Right cardiac atrium (tissue), 5 donors: ENCODE measurements at regions not wholly inside any gene's neighbourhood (a gene's known extent, or its start where the extent isn't known, plus 50 kb on each side); places are given as distances from the start of the nearest gene placed in this dataset.

ENCODE experiments used
- ATAC-seq, 2 donors: fragments of 200-7000 bp; cut with Tn5 transposase; one replicate each; pipeline versions ENCODE4 v1.8.0 to v1.9.1; 2020; ENCODE audit warnings: moderate library complexity in 2 of 2, mild to moderate bottlenecking in 1 of 2
- DNase-seq, 3 donors: peaks; one replicate each; pipeline ENCODE4 v3.0.0-alpha.2; 2020
- H3K27ac ChIP-seq: one replicate; pipeline ENCODE4 v1.5.1; 2013; ENCODE audit warnings: mild to moderate bottlenecking, low read length, control low read depth, moderate library complexity
- H3K27me3 ChIP-seq: one replicate; pipeline ENCODE4 v1.6.1; 2013; ENCODE audit not compliant: control insufficient read depth, insufficient read depth
- H3K4me1 ChIP-seq: one replicate; pipeline ENCODE4 v1.6.1; 2013; ENCODE audit warnings: low read length; ENCODE audit not compliant: control insufficient read depth, insufficient read depth
- H3K4me3 ChIP-seq: one replicate; pipeline ENCODE4 v1.5.1; 2013; ENCODE audit warnings: low read length, control low read depth
- H3K9me3 ChIP-seq: one replicate; pipeline ENCODE4 v1.6.1; 2013; ENCODE audit warnings: low read length; ENCODE audit not compliant: control insufficient read depth
- WGBS: extraction: QIAGEN DNeasy Blood & Tissue Kit; methylation state at CpG from one replicate; pipeline ENCODE4 v1.1.7; 2013; 5-methylcytosine and 5-hydroxymethylcytosine counted together
- intact Hi-C, 4 donors: fragments of 100-400 bp; cut with DNase I; formaldehyde crosslinking; loops; one replicate each; pipeline versions ENCODE4 v1.11.0 to v1.14.0; 2022 to 2023
- donor health status: healthy with polysubstance abuse.
- donor health status: DM: no; HTN: yes; CAD: no.
- donor health status: DM: no; HTN: no; CAD: no.
- donor health status: DM: no; HTN: yes; CAD: no; lungs with severe emphysema.
- donor health status: DM: yes; HTN: yes; CAD: no.

DNA sequence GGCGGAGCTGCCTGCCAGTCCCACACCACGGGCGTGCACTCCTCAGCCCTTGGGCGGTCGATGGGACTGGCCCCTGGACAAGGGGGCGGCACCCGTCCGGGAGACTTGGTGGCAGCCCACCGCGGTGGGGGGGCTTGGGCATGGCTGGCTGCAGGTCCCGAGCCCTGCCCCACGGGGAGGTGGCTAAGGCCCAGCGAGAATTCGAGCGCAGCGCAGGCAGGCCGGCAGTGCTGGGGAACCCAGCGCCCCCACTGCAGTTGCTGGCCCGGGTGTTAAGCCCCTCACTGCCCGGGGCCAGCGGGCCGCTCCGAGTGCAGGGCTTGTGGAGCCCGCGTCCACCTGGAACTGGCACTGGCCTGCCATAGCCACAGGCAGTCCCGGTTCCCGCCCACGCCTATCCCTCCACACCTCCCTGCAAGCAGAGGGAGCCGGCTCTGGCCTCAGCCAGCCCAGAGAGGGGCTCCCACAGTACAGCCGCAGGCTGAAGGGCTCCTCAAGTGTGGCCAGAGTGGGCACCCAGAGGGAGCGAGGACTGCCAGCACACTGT is 742.9 kb upstream of the DDX18 start:
- Histone ChIP-seq H3K27me3 (no peaks in the 10 kb centered on the region), H3K4me1 (no peaks in the 10 kb centered on the region), H3K9me3 (no peaks in the 10 kb centered on the region), H3K4me3 (no peak overlapping the region), H3K27ac (no peak overlapping the region)
- ATAC-seq (no peak), DNase-seq (peak in 2 of 3 donors; percentile 7 to 60)
- intact Hi-C loops: no loop called here
- whole genome bisulfite sequencing: 96% methylated on average over 31 of the region's 31 CpGs

DNA sequence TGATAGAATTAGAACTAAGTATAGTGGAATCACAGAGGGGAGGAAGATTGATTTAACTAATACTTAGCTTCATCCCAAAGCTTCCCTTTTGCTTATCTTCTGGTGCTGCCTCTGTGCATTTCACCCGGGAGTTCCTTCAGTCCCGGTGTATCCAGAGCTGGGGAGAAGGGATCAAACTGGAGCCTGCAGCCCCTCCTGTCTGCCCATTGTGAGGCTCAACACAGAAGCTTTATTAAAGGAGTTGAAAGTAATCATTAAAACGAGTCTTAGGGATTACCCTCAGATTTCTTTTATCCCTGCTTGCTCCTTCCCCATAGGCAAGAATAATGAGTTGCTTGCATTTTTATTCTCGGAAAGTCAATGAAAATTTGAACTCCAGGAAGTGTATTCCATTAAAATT is 739.7 kb upstream of the DDX18 start:
- intact Hi-C loops: no loop called here
- 63% methylated on average over 4 of the region's 4 CpGs for WGBS
- Histone ChIP-seq H3K4me3 (no peak overlapping the region), H3K27me3 (no peaks in the 10 kb centered on the region), H3K4me1 (no peaks in the 10 kb centered on the region), H3K9me3 (no peaks in the 10 kb centered on the region), H3K27ac (no peak overlapping the region)
- no peak for ATAC-seq
- DNase-seq: no peak

DNA sequence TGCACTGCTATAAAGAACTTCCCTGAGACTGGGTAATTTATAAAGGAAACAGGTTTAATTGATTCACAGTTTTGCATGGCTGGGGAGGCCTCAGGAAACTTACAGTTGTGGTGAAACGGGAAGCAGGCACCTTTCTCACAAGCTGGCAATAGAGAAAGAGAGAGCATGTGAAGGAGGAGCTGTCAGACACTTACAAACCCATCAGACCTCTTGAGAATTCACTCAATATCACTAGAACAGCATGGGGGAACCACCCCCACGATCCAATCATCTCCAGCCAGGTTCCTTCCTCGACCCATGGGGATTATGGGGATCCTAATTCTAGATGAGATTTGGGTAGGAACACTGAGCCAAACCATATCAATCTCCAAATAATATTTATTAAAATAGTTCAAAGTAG is 729.2 kb upstream of the DDX18 start:
- Histone ChIP-seq H3K4me3 (no peak overlapping the region), H3K27ac (no peak overlapping the region), H3K27me3 (no peaks in the 10 kb centered on the region), H3K9me3 (no peaks in the 10 kb centered on the region), H3K4me1 (no peaks in the 10 kb centered on the region)
- ATAC-seq (no peak), DNase-seq (no peak)
- WGBS: 51% methylated on average over 3 of the region's 3 CpGs
- intact Hi-C loops: no loop called here

DNA sequence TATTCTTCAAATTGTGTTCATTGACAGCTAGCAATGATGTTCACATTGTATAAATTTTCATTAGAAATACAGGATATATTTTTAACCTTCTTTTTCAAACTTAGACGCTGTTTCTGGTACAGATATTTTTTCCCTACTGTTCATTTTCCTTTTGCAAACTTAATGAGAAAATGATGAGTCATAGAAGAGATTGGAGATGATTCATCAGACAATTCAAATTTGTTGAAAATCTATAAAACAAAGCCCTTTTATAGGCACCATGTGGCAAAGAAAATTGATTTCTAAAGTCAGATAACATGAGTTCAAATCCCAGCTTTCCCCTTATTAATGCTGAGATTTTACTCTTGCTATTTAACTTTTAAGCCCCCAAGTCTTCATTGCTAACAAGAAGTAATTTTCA is 728.8 kb upstream of the DDX18 start:
- H3K27me3 ChIP-seq: no peaks in the 10 kb centered on the region
- no peaks in the 10 kb centered on the region for H3K9me3 ChIP-seq
- H3K27ac ChIP-seq: no peak overlapping the region
- H3K4me1 ChIP-seq: no peaks in the 10 kb centered on the region
- ATAC-seq (no peak), DNase-seq (no peak)
- 52% methylated on average over 1 of the region's 1 CpG for WGBS
- intact Hi-C loops: no loop called here
- H3K4me3 ChIP-seq: no peak overlapping the region

DNA sequence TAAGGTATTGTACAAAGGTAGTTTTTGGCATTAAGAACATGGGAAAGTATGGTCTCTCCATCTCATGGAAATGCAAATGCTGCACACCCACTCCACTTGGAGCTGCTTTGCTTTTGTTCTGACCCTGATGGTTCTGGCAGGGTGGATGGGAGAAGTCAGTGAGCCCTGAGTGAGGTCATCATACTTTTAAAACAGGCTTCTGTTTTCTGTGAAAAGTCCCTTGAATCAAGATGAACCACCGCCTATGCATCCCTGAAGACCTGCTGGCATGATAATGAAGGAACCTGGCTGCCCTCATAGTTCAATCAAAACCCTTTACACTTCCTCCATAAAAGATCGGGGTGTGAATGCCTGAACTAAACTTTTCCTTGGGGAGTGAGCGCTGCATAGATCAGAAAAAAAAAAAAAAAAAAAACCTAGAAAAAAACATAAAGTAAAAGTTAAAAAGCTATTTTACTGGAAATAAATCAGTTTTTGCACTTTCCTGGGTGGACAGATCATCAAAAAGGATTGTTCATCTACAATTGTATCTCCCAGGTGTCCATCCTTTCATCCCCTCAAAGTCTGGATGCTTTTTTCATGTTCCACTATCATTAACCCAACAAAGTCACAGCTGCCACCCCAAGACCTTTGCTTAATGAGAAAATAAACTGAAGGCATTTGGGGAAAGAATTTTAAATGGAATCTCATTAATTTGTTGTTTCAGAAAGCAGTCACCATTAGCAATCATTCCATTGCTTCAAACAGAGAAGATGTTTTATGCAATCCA is 728.1 kb upstream of the DDX18 start:
- intact Hi-C loops: no loop called here
- H3K9me3 ChIP-seq: no peaks in the 10 kb centered on the region
- no peaks in the 10 kb centered on the region for H3K4me1 ChIP-seq
- ATAC-seq (no peak), DNase-seq (no peak)
- no peaks in the 10 kb centered on the region for H3K27me3 ChIP-seq
- H3K4me3 ChIP-seq: no peak overlapping the region
- no peak overlapping the region for H3K27ac ChIP-seq
- WGBS: 67% methylated on average over 3 of the region's 3 CpGs

DNA sequence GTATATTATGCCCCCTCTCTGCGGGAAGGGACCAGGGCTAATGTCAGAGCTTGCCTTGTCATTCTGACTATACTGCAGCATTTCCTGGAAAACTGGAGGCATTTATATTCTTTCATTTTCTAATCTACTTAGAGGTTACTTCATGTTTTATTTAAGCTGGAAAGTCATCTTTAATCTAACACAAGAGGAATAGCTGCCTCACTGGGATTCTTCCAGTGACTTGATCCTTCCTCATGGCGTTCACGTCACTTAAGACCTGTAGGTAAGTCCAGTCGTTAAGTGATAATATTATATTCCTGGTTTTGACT is 727.6 kb upstream of the DDX18 start:
- Histone ChIP-seq H3K27ac (no peak overlapping the region), H3K27me3 (no peaks in the 10 kb centered on the region), H3K4me3 (no peak overlapping the region), H3K9me3 (no peaks in the 10 kb centered on the region), H3K4me1 (no peaks in the 10 kb centered on the region)
- DNase-seq: no peak
- intact Hi-C loops: no loop called here
- ATAC-seq: no peak
- 62% methylated on average over 4 of the region's 4 CpGs for WGBS

DNA sequence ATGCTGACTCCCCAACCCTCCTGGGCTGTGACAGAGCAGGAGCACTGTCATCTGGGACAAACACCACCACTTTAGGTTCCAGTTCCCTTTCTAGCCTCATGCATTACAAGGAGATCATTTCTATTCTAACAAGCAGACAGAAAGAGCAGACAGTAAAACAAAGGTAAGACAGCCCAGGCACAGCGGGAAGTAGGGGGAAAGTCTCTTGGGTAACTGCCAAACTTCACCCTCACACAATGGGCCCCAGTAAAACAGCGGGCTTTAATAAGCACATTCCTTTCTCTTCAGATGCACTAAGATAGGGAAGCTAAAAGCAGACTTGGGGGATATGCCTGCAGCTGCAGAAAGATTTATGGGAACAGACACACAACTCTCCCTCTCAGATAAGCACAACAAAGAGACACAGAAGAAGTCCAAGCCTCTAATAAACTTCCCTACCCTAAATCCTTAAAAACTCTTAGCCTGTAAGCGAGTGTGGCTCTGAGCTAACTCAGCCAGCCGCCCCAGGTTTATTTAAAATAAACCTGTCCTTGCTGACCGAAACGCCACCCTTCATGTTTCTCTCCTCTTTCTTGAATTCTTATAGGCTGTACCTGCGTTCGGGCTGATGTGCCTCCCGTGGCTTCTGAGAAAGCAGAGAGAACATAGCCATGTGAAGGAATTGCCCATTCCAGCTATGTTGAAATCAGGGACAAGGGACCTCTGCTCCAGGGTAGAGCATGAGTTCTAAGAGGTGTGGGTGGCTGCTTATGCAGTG is 726.8 kb upstream of the DDX18 start:
- Histone ChIP-seq H3K27ac (no peak overlapping the region), H3K9me3 (no peaks in the 10 kb centered on the region), H3K4me3 (no peak overlapping the region), H3K27me3 (no peaks in the 10 kb centered on the region), H3K4me1 (no peaks in the 10 kb centered on the region)
- WGBS: 23% methylated on average over 9 of the region's 9 CpGs
- DNase-seq (no peak), ATAC-seq (no peak)
- intact Hi-C loops: no loop called here

DNA sequence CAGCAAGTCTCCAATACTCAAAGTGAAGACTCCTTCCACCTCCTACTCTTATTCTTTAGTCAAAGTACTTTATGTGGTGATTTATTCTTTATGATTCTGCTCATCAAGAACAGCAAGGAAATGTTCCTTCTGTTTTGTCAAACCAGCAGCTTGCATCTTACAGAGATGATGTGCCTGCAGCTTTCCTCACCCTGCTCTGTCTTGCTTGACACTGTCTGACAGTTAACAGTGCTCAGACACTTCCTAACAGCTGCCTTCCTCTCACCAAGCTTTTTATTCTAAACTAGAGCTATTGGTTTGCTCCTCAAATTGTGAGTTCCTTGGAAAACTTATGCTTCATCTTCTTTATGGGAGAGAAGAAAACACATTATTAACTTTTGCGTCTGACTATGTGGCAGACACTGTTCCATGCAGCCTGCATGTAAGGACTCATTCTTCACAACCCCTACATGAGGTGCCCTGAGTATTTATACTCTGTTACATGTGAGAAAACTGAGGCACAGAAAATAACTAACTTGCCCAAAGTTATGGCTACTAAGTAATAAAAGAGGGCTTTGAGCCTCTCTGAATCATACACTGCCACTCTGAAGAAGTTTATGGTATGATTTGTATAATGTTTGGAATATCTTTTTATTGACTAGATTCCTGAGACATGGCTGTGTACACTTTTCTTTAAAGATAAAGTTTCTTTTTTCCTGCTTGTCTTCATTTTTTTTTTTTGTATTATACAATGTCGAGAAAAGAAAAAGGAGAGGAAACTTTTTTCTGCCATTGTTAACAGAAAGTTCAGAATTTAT is 723.3 kb upstream of the DDX18 start:
- intact Hi-C loops: no loop called here
- Histone ChIP-seq H3K27ac (no peak overlapping the region), H3K4me1 (no peaks in the 10 kb centered on the region), H3K9me3 (no peaks in the 10 kb centered on the region), H3K27me3 (no peaks in the 10 kb centered on the region), H3K4me3 (no peak overlapping the region)
- no peak for DNase-seq
- ATAC-seq: no peak
- 82% methylated on average over 2 of the region's 2 CpGs for WGBS

DNA sequence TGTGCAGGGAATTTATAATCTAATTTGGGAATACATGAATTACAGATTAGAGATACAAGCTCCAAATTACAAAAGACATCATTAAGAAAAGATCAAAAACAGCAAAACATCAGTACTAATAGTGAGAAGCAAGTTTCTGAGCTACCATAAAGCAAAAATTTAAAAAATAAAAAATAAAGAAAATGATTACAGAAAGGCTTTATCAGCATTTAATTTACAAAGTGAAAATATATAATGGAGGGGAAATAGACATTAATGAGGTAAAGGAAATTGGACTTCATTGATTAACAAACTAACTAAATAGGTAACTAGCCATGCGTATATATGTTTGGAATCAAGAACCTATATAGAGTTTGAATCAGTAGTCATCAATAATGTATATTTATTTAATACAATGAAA is 712.9 kb upstream of the DDX18 start:
- ATAC-seq (no peak), DNase-seq (no peak)
- 91% methylated on average over 1 of the region's 1 CpG for WGBS
- intact Hi-C loops: no loop called here
- Histone ChIP-seq H3K4me3 (no peak overlapping the region), H3K27me3 (no peaks in the 10 kb centered on the region), H3K27ac (no peak overlapping the region), H3K9me3 (no peaks in the 10 kb centered on the region), H3K4me1 (no peaks in the 10 kb centered on the region)

DNA sequence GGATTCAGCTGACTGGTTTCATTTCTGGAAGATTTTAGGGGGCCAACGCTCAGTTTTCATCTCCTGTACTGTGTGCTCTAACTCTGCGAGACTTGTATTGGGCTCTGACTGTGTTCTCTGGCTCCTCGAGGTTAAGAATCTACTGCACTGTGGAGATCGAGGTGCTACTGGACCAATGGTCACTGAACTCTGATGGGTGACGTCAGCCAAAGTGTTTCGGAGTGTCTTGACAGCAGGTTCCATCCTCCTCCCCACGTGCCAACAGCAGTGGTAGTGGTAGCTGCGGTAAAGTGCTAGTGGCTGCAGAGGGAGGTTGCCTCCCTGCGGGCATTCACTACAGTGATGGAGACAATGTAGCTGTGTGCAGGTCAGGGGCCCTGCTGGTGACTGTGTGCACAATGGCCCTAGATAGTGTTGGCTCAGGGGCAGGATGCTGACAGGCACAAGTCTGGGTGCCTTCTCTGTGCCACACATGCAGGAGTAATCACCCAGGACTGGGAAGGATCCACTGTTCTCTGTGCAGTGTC is 705.7 kb upstream of the DDX18 start:
- Histone ChIP-seq H3K4me1 (no peaks in the 10 kb centered on the region), H3K27ac (no peak overlapping the region), H3K9me3 (no peaks in the 10 kb centered on the region), H3K4me3 (no peak overlapping the region), H3K27me3 (no peaks in the 10 kb centered on the region)
- no peak for DNase-seq
- ATAC-seq: no peak
- intact Hi-C loops: no loop called here
- 77% methylated on average over 9 of the region's 9 CpGs for WGBS

DNA sequence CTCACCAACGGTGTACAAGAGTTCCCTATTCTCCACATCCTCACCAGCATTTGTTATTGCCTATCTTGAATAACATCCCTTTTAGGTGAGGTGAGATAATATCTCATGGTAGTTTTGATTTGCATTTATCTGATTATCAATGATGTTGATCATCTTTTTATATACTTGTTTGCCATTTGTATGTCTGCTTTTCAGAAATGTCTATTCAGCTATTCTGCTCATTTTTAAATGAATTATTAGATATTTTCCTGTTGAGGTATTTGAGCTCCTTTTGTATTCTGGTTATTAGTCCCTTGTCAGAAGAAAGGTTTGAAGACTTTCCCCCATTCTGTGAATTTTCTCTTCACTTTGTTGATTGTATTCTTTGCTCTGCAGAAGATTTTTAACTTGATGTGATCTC is 695.5 kb upstream of the DDX18 start:
- H3K27ac ChIP-seq: no peak overlapping the region
- intact Hi-C loops: no loop called here
- H3K4me3 ChIP-seq: no peak overlapping the region
- H3K4me1 ChIP-seq: no peaks in the 10 kb centered on the region
- no peaks in the 10 kb centered on the region for H3K27me3 ChIP-seq
- 49% methylated on average over 1 of the region's 1 CpG for WGBS
- DNase-seq: no peak
- no peaks in the 10 kb centered on the region for H3K9me3 ChIP-seq
- ATAC-seq: no peak
